ENCODE measurements at regions not wholly inside any gene's neighbourhood (a gene's known extent, or its start where the extent isn't known, plus 50 kb on each side); places are given as distances from the start of the nearest gene placed in this dataset.

GRCh38 chr9:105912863-105913516, 218.6 kb downstream of the TMEM38B start:
- peaks cover 3% of the 10 kb centered on the region for H3K36me3 Mint-ChIP-seq
- no peak overlapping the region for H3K27ac Mint-ChIP-seq
- Histone ChIP-seq H3K4me2 (peak overlapping the region; percentile 30), H2AFZ (replicated peaks) (peak overlapping the region; percentile 45), H3K27me3 (no peaks in the 10 kb centered on the region), H3K27ac (peak overlapping the region; percentile 97), H3K79me2 (ENCODE audit: low read depth) (no peaks in the 10 kb centered on the region), H3K9me3 (ENCODE audit: low read depth) (no peaks in the 10 kb centered on the region), H3F3A (ENCODE audit: low read depth) (peaks cover 25% of the 10 kb centered on the region), H3K9ac (no peak overlapping the region), H3K4me1 (peaks cover 39% of the 10 kb centered on the region), H3K36me3 (no peaks in the 10 kb centered on the region), H4K20me1 (ENCODE audit: low read depth) (no peaks in the 10 kb centered on the region), H3K4me3 (no peak overlapping the region)
- no peak overlapping the region for H3K4me3 Mint-ChIP-seq
- no peak for DNase-seq (ENCODE audit: low spot score)
- H3K4me1 Mint-ChIP-seq = peaks cover 52% of the 10 kb centered on the region
- H3K27me3 Mint-ChIP-seq (ENCODE audit: insufficient read depth, low read depth) = no peaks in the 10 kb centered on the region
- H3K9me3 Mint-ChIP-seq = peaks cover 11% of the 10 kb centered on the region
- TF ChIP-seq CTCF (IDR thresholded peaks at IDR 0.05) (no peak), EZH2phosphoT487 (IDR thresholded peaks at IDR 0.05) (no peak), EZH2 (IDR thresholded peaks at IDR 0.05) (no peak)

GRCh38 chr9:105921057-105921726, 226.9 kb downstream of the TMEM38B start:
- Histone ChIP-seq H3K79me2 (ENCODE audit: low read depth) (no peaks in the 10 kb centered on the region), H3K4me3 (no peak overlapping the region), H3K9ac (no peak overlapping the region), H3F3A (ENCODE audit: low read depth) (no peaks in the 10 kb centered on the region), H3K9me3 (ENCODE audit: low read depth) (no peaks in the 10 kb centered on the region), H3K4me2 (no peak overlapping the region), H2AFZ (replicated peaks) (no peak overlapping the region), H3K4me1 (no peaks in the 10 kb centered on the region), H3K27me3 (no peaks in the 10 kb centered on the region), H3K36me3 (no peaks in the 10 kb centered on the region), H4K20me1 (ENCODE audit: low read depth) (no peaks in the 10 kb centered on the region), H3K27ac (no peak overlapping the region)
- DNase-seq (ENCODE audit: low spot score) = no peak
- Mint-ChIP-seq H3K9me3 (peaks cover 9% of the 10 kb centered on the region), H3K4me3 (no peak overlapping the region), H3K36me3 (peaks cover under 1% of the 10 kb centered on the region), H3K27ac (no peak overlapping the region), H3K27me3 (ENCODE audit: insufficient read depth, low read depth) (peaks cover 3% of the 10 kb centered on the region), H3K4me1 (peaks cover 1% of the 10 kb centered on the region)
- TF ChIP-seq EZH2 (IDR thresholded peaks at IDR 0.05) = no peak
- TF ChIP-seq EZH2phosphoT487 (IDR thresholded peaks at IDR 0.05) = no peak
- no peak for TF ChIP-seq CTCF (IDR thresholded peaks at IDR 0.05)

GRCh38 chr9:105928416-105928815, 234.1 kb downstream of the TMEM38B start:
- Histone ChIP-seq H3F3A (ENCODE audit: low read depth) (no peaks in the 10 kb centered on the region), H4K20me1 (ENCODE audit: low read depth) (no peaks in the 10 kb centered on the region), H2AFZ (replicated peaks) (no peak overlapping the region), H3K9me3 (ENCODE audit: low read depth) (no peaks in the 10 kb centered on the region), H3K27me3 (no peaks in the 10 kb centered on the region), H3K4me1 (no peaks in the 10 kb centered on the region), H3K4me3 (no peak overlapping the region), H3K27ac (no peak overlapping the region), H3K36me3 (no peaks in the 10 kb centered on the region), H3K9ac (no peak overlapping the region), H3K79me2 (ENCODE audit: low read depth) (no peaks in the 10 kb centered on the region), H3K4me2 (no peak overlapping the region)
- no peak for DNase-seq (ENCODE audit: low spot score)
- no peak overlapping the region for H3K27ac Mint-ChIP-seq
- no peaks in the 10 kb centered on the region for H3K4me1 Mint-ChIP-seq
- H3K9me3 Mint-ChIP-seq = peaks cover 6% of the 10 kb centered on the region
- TF ChIP-seq EZH2phosphoT487 (IDR thresholded peaks at IDR 0.05) = no peak
- no peak for TF ChIP-seq CTCF (IDR thresholded peaks at IDR 0.05)
- no peak for TF ChIP-seq EZH2 (IDR thresholded peaks at IDR 0.05)
- H3K36me3 Mint-ChIP-seq = peaks cover 2% of the 10 kb centered on the region
- no peak overlapping the region for H3K4me3 Mint-ChIP-seq
- peaks cover 3% of the 10 kb centered on the region for H3K27me3 Mint-ChIP-seq (ENCODE audit: insufficient read depth, low read depth)

All from neural progenitor cell (in vitro differentiated cells).